ENCODE measurements at regions not wholly inside any gene's neighbourhood (a gene's known extent, or its start where the extent isn't known, plus 50 kb on each side); places are given as distances from the start of the nearest gene placed in this dataset.

- TF ChIP-seq POLR2A (IDR thresholded peaks at IDR 0.05; ENCODE audit: low read depth, low read length) (no peak), POLR2AphosphoS5 (IDR thresholded peaks at IDR 0.05; ENCODE audit: low read depth, low read length) (no peak)
Observed at GRCh38 chr2:8089596-8089995, 592.3 kb upstream of the ID2 start.

Data from GM12891 (cell line).